ENCODE measurements at regions not wholly inside any gene's neighbourhood (a gene's known extent, or its start where the extent isn't known, plus 50 kb on each side); places are given as distances from the start of the nearest gene placed in this dataset.
"Not testable (repeated sequence)": the region's sequence is repeated elsewhere in the genome, so short reads cannot be mapped to it uniquely, and the experiment has no call there.

GRCh38 chr17:445839-446238 is 93.2 kb upstream of the RPH3AL start, which contains the start of gene RFLNB:
RFLNB (minus strand) TSS chr17:445939.
- DNase-seq (ENCODE audit: low spot score); in situ Hi-C loops (cut with MboI; ENCODE audit: low sequenced_read_pairs, unreplicated experiment): not testable (repeated sequence)

- in situ Hi-C loops (cut with MboI; ENCODE audit: low sequenced_read_pairs, unreplicated experiment), result no loop called here
These were observed 92.4 kb upstream of the RPH3AL start for GRCh38 chr17:444879-445454.

GRCh38 chr17:443109-443508 is 90.5 kb upstream of the RPH3AL start:
- no peak for TF ChIP-seq CTCF (IDR thresholded peaks at IDR 0.05; ENCODE audit: borderline replicate concordance, control extremely low read depth, extremely low read depth, insufficient read depth, missing control alignments)
- DNase-seq (ENCODE audit: low spot score), result no peak
- in situ Hi-C loops (cut with MboI; ENCODE audit: low sequenced_read_pairs, unreplicated experiment), result no loop called here

More at GRCh38 chr17:444879-445454, 92.4 kb upstream of the RPH3AL start:
- TF ChIP-seq CTCF (IDR thresholded peaks at IDR 0.05; ENCODE audit: borderline replicate concordance, control extremely low read depth, extremely low read depth, insufficient read depth, missing control alignments), result no peak
- no peak for DNase-seq (ENCODE audit: low spot score)

GRCh38 chr17:441155-441950 is 88.7 kb upstream of the RPH3AL start:
- DNase-seq (ENCODE audit: low spot score), result no peak
- in situ Hi-C loops (cut with MboI; ENCODE audit: low sequenced_read_pairs, unreplicated experiment), result no loop called here
- no peak for TF ChIP-seq CTCF (IDR thresholded peaks at IDR 0.05; ENCODE audit: borderline replicate concordance, control extremely low read depth, extremely low read depth, insufficient read depth, missing control alignments)

GRCh38 chr17:438191-438590 is 85.6 kb upstream of the RPH3AL start:
- no peak for DNase-seq (ENCODE audit: low spot score)
- no peak for TF ChIP-seq CTCF (IDR thresholded peaks at IDR 0.05; ENCODE audit: borderline replicate concordance, control extremely low read depth, extremely low read depth, insufficient read depth, missing control alignments)
- in situ Hi-C loops (cut with MboI; ENCODE audit: low sequenced_read_pairs, unreplicated experiment), result no loop called here

- in situ Hi-C loops (cut with MboI; ENCODE audit: low sequenced_read_pairs, unreplicated experiment), result no loop called here
- no peak for DNase-seq (ENCODE audit: low spot score)
- no peak for TF ChIP-seq CTCF (IDR thresholded peaks at IDR 0.05; ENCODE audit: borderline replicate concordance, control extremely low read depth, extremely low read depth, insufficient read depth, missing control alignments)
These were observed 84.9 kb upstream of the RPH3AL start for GRCh38 chr17:437545-437944.

- in situ Hi-C loops (cut with MboI; ENCODE audit: low sequenced_read_pairs, unreplicated experiment), result no loop called here
These were observed 84.0 kb upstream of the RPH3AL start for GRCh38 chr17:436571-436970.

GRCh38 chr17:432471-432870 is 79.9 kb upstream of the RPH3AL start:
- DNase-seq (ENCODE audit: low spot score); in situ Hi-C loops (cut with MboI; ENCODE audit: low sequenced_read_pairs, unreplicated experiment): not testable (repeated sequence)

More at GRCh38 chr17:436571-436970, 84.0 kb upstream of the RPH3AL start:
- no peak for DNase-seq (ENCODE audit: low spot score)
- no peak for TF ChIP-seq CTCF (IDR thresholded peaks at IDR 0.05; ENCODE audit: borderline replicate concordance, control extremely low read depth, extremely low read depth, insufficient read depth, missing control alignments)
